Upper lobe of right lung (tissue), 1 donor: ENCODE measurements at regions not wholly inside any gene's neighbourhood (a gene's known extent, or its start where the extent isn't known, plus 50 kb on each side); places are given as distances from the start of the nearest gene placed in this dataset.

Experiments used
- ATAC-seq: fragments of 200-7000 bp; cut with Tn5 transposase; one replicate; pipeline ENCODE4 v1.9.1; 2020; ENCODE audit warnings: mild to moderate bottlenecking, moderate library complexity
- DNase-seq: peaks from one replicate; pipeline ENCODE4 v3.0.0-alpha.2; 2020
- H3K27ac ChIP-seq: fragments of 200-600 bp; one replicate; pipeline ENCODE4 v1.8.0; 2022
- H3K27me3 ChIP-seq: fragments of 200-600 bp; one replicate; pipeline ENCODE4 v1.8.0; 2022; ENCODE audit warnings: mild to moderate bottlenecking
- H3K36me3 ChIP-seq: fragments of 200-600 bp; one replicate; pipeline ENCODE4 v1.8.0; 2022
- H3K4me1 ChIP-seq: fragments of 200-600 bp; one replicate; pipeline ENCODE4 v1.8.0; 2022
- H3K4me3 ChIP-seq: fragments of 200-600 bp; one replicate; pipeline ENCODE4 v1.8.0; 2022; ENCODE audit warnings: mild to moderate bottlenecking
- H3K9me3 ChIP-seq: fragments of 200-600 bp; one replicate; pipeline ENCODE4 v1.8.0; 2022
- CTCF ChIP-seq: fragments of 200-600 bp; IDR thresholded peaks from one replicate; pipeline ENCODE4 v1.8.0; 2022; ENCODE audit warnings: antibody characterized with exemption
- intact Hi-C: fragments of 100-400 bp; cut with DNase I; formaldehyde crosslinking; loops from one replicate; pipeline ENCODE4 v1.11.0; 2022
- donor health status: DM: no; HTN: yes; CAD: no; lungs with severe emphysema.

GRCh38 chr10:121681997-121682687, 83.9 kb upstream of the FGFR2 start:
- intact Hi-C loops, result no loop called here
- Histone ChIP-seq H3K9me3 (no peaks in the 10 kb centered on the region), H3K4me1 (no peaks in the 10 kb centered on the region), H3K36me3 (no peaks in the 10 kb centered on the region), H3K27me3 (no peaks in the 10 kb centered on the region), H3K27ac (no peak overlapping the region), H3K4me3 (no peak overlapping the region)
- DNase-seq (no peak), ATAC-seq (no peak)
- no peak for TF ChIP-seq CTCF

- H3K4me3 ChIP-seq, result no peak overlapping the region
- intact Hi-C loops, result no loop called here
These were observed 82.8 kb upstream of the FGFR2 start for GRCh38 chr10:121680879-121681655.

GRCh38 chr10:121679916-121680315, 81.7 kb upstream of the FGFR2 start:
- intact Hi-C loops, result no loop called here
- H3K27me3 ChIP-seq, result no peaks in the 10 kb centered on the region
- no peak for ATAC-seq

More at GRCh38 chr10:121680879-121681655, 82.8 kb upstream of the FGFR2 start:
- Histone ChIP-seq H3K27me3 (no peaks in the 10 kb centered on the region), H3K4me1 (no peaks in the 10 kb centered on the region), H3K27ac (no peak overlapping the region), H3K9me3 (no peaks in the 10 kb centered on the region), H3K36me3 (no peaks in the 10 kb centered on the region)
- no peak for TF ChIP-seq CTCF
- DNase-seq (no peak), ATAC-seq (no peak)

GRCh38 chr10:121678631-121679174, 80.5 kb upstream of the FGFR2 start:
- DNase-seq, result no peak
- no peak for ATAC-seq

More at GRCh38 chr10:121679916-121680315, 81.7 kb upstream of the FGFR2 start:
- H3K36me3 ChIP-seq, result no peaks in the 10 kb centered on the region
- no peak overlapping the region for H3K4me3 ChIP-seq
- no peak overlapping the region for H3K27ac ChIP-seq
- H3K9me3 ChIP-seq, result no peaks in the 10 kb centered on the region
- no peak for DNase-seq
- TF ChIP-seq CTCF, result no peak
- H3K4me1 ChIP-seq, result no peaks in the 10 kb centered on the region

GRCh38 chr10:121677880-121678279, 79.6 kb upstream of the FGFR2 start:
- intact Hi-C loops, result no loop called here
- ATAC-seq, result no peak
- Histone ChIP-seq H3K4me1 (no peaks in the 10 kb centered on the region), H3K4me3 (no peak overlapping the region), H3K27ac (no peak overlapping the region), H3K36me3 (no peaks in the 10 kb centered on the region), H3K27me3 (no peaks in the 10 kb centered on the region), H3K9me3 (no peaks in the 10 kb centered on the region)
- TF ChIP-seq CTCF, result no peak
- DNase-seq, result no peak

More at GRCh38 chr10:121678631-121679174, 80.5 kb upstream of the FGFR2 start:
- Histone ChIP-seq H3K9me3 (no peaks in the 10 kb centered on the region), H3K27me3 (no peaks in the 10 kb centered on the region), H3K4me1 (no peaks in the 10 kb centered on the region), H3K4me3 (no peak overlapping the region), H3K27ac (no peak overlapping the region), H3K36me3 (no peaks in the 10 kb centered on the region)
- TF ChIP-seq CTCF, result no peak
- intact Hi-C loops, result no loop called here
